NB4 (cell line): ENCODE measurements at regions not wholly inside any gene's neighbourhood (a gene's known extent, or its start where the extent isn't known, plus 50 kb on each side); places are given as distances from the start of the nearest gene placed in this dataset.

Source experiments
- DNase-seq: peaks from one replicate; pipeline ENCODE4 v3.0.0; 2010; ENCODE audit warnings: low read depth
- H3K4me3 ChIP-seq: one replicate; pipeline ENCODE4 v1.5.1; 2011; ENCODE audit warnings: mild to moderate bottlenecking, low read depth, low read length, moderate library complexity
- MAX ChIP-seq: IDR thresholded peaks from 2 replicates; pipeline ENCODE4 v1.6.1; 2011; ENCODE audit warnings: low read depth, low read length
- MYC ChIP-seq: IDR thresholded peaks from 2 replicates; pipeline ENCODE4 v1.6.1; 2011; ENCODE audit warnings: low read depth, low read length
- POLR2A ChIP-seq: IDR thresholded peaks from 2 replicates; pipeline ENCODE4 v1.6.1; 2011; ENCODE audit warnings: mild to moderate bottlenecking; ENCODE audit not compliant: insufficient read length; ENCODE audit errors: extremely low read depth
- TF ChIP-seq, protein P1 (sequence below): IDR thresholded peaks from one replicate; pipeline ENCODE4 v1.5.1; 2012; ENCODE audit warnings: low read depth, low read length

DNA sequence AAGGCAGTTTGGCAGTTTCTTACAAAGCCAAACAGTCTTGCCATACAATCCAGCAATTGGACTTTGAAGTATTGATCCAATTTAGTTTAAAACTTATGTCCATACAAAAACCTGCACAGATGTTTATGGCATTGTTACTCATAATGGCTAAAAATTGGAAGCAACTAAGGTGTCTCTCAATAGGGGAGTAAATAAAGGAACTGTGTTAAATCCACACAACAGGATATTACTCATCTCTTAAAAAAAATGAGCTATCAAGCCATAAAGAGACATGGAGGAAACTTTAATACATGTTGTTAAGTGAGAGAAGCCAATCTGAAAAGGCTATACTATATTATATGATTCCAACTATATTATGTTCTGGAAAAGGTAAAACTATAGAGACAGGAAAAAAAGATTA, 313.6 kb upstream of the CD180 start:
- no peak for TF ChIP-seq MYC
- TF ChIP-seq MAX = no peak
- TF ChIP-seq, protein P1, sequence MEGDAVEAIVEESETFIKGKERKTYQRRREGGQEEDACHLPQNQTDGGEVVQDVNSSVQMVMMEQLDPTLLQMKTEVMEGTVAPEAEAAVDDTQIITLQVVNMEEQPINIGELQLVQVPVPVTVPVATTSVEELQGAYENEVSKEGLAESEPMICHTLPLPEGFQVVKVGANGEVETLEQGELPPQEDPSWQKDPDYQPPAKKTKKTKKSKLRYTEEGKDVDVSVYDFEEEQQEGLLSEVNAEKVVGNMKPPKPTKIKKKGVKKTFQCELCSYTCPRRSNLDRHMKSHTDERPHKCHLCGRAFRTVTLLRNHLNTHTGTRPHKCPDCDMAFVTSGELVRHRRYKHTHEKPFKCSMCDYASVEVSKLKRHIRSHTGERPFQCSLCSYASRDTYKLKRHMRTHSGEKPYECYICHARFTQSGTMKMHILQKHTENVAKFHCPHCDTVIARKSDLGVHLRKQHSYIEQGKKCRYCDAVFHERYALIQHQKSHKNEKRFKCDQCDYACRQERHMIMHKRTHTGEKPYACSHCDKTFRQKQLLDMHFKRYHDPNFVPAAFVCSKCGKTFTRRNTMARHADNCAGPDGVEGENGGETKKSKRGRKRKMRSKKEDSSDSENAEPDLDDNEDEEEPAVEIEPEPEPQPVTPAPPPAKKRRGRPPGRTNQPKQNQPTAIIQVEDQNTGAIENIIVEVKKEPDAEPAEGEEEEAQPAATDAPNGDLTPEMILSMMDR = no peak
- TF ChIP-seq POLR2A = no peak
- no peak for DNase-seq
- H3K4me3 ChIP-seq = no peak overlapping the region

DNA sequence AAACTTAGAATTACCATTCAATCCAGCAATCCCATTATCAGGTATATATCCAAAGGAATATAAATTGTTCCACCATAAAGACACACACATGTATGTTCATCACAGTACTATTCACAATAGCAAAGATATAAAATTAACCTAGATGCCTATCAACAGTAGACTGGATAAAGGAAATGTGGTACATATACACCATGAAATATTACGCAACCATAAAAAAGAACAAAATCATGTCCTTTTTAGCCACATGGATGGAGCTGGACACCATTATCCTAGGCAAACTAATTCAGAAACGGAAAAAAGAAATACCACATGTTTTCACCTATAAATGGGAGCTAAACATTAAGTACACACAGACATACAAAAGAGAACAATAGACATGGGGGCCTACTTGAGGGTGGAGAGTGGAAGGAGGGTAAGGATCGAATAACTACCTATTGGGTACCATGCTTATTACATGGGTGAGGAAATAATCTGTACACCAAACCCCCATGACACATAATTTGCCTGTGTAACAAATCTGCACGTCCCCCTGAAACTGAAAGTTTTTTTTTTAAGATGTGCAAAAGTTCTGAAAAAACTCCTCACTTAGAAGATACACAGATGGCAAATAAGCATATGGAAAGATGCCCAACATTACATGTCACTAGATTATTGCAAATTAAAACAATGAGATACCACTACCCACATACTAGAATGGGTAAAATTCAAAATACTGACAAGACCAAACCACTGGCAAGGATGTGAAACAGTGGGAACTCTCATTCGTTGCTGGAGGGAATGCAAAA, 313.0 kb upstream of the CD180 start:
- TF ChIP-seq MAX = no peak
- no peak for TF ChIP-seq POLR2A
- no peak for TF ChIP-seq MYC
- TF ChIP-seq, protein P1 = no peak
- H3K4me3 ChIP-seq = no peak overlapping the region
- DNase-seq = no peak

GRCh38 chr5:67506241-67506640, 309.6 kb upstream of the CD180 start:
- H3K4me3 ChIP-seq = no peak overlapping the region
- no peak for DNase-seq
- TF ChIP-seq MYC = no peak
- TF ChIP-seq MAX = no peak
- no peak for TF ChIP-seq POLR2A
- TF ChIP-seq, protein P1 = no peak

GRCh38 chr5:67502951-67503350, 306.4 kb upstream of the CD180 start:
- no peak for DNase-seq
- TF ChIP-seq, protein P1 = no peak
- no peak for TF ChIP-seq POLR2A
- no peak for TF ChIP-seq MYC
- no peak for TF ChIP-seq MAX
- H3K4me3 ChIP-seq = no peak overlapping the region

GRCh38 chr5:67496051-67496450, 299.5 kb upstream of the CD180 start:
- no peak for DNase-seq
- H3K4me3 ChIP-seq = no peak overlapping the region
- TF ChIP-seq MAX (no peak), MYC (no peak), POLR2A (no peak)
- TF ChIP-seq, protein P1 = no peak
